IMR-90 (cell line): ENCODE measurements at regions not wholly inside any gene's neighbourhood (a gene's known extent, or its start where the extent isn't known, plus 50 kb on each side); places are given as distances from the start of the nearest gene placed in this dataset.

Experiments used
- ATAC-seq: fragments of 200-7000 bp; cut with Tn5 transposase; 2 replicates; pipeline ENCODE4 v1.9.1; 2020; ENCODE audit warnings: low read depth, mild to moderate bottlenecking, moderate library complexity
- BruUV-seq: library from RNA; stranded (reverse); fragments of 400-500 nt; replicated peaks from 2 replicates; lab custom pipeline; 2021; lab: Mats Ljungman, UMichigan
- CTCF ChIA-PET: fragments of 300-600 bp; formaldehyde crosslinking; extraction: SDS; loops from one replicate; lab custom pipeline; 2021; ENCODE audit warnings: antibody characterized with exemption; lab: Yijun Ruan, JAX
- POLR2A ChIA-PET: fragments of 300-600 bp; sonication (Branson Sonifier 250); formaldehyde crosslinking; loops from one replicate; lab custom pipeline; 2022; ENCODE audit warnings: antibody characterized with exemption; ENCODE audit not compliant: unreplicated experiment; lab: Charles Lee
- DNase-seq: peaks from one replicate; pipeline ENCODE4 v3.0.0; 2013
- H2AFZ ChIP-seq: replicated peaks from 2 replicates; pipeline ENCODE3; 2013; ENCODE audit warnings: low read length, mild to moderate bottlenecking; ENCODE audit not compliant: poor library complexity
- H2AK5ac ChIP-seq: 2 replicates; pipeline ENCODE4 v1.6.1; 2013; ENCODE audit warnings: low read depth, low read length, inconsistent platforms
- H2AK9ac ChIP-seq: replicated peaks from 2 replicates; pipeline ENCODE3; 2013; ENCODE audit warnings: mild to moderate bottlenecking, low read depth, low read length, moderate library complexity; ENCODE audit not compliant: poor library complexity
- H2BK120ac ChIP-seq: 2 replicates; pipeline ENCODE4 v1.6.1; 2013; ENCODE audit warnings: low read depth, low read length, inconsistent platforms
- H2BK15ac ChIP-seq: 3 replicates; pipeline ENCODE4 v1.6.1; 2013; ENCODE audit warnings: low read depth, low read length, inconsistent platforms
- H2BK20ac ChIP-seq: 2 replicates; pipeline ENCODE4 v1.6.1; 2013; ENCODE audit warnings: low read depth, mild to moderate bottlenecking, inconsistent platforms, low read length, moderate library complexity
- H2BK5ac ChIP-seq: 2 replicates; pipeline ENCODE4 v1.6.1; 2013; ENCODE audit warnings: mild to moderate bottlenecking, low read depth, low read length, inconsistent platforms; ENCODE audit not compliant: poor library complexity, severe bottlenecking
- H3K14ac ChIP-seq: replicated peaks from 2 replicates; pipeline ENCODE4 v1.6.1; 2013; ENCODE audit warnings: low read depth, low read length, inconsistent platforms
- H3K18ac ChIP-seq: 2 replicates; pipeline ENCODE4 v1.6.1; 2013; ENCODE audit warnings: low read depth, low read length, control low read depth
- H3K23ac ChIP-seq: 2 replicates; pipeline ENCODE4 v1.6.1; 2013; ENCODE audit warnings: low read depth, low read length, inconsistent platforms
- H3K27ac ChIP-seq: 2 replicates; pipeline ENCODE4 v1.5.1; 2013; ENCODE audit warnings: mild to moderate bottlenecking, control low read depth, low read length; ENCODE audit not compliant: insufficient read depth
- H3K27me3 ChIP-seq: 2 replicates; pipeline ENCODE4 v1.6.1; 2013; ENCODE audit warnings: low read length; ENCODE audit not compliant: control insufficient read depth, insufficient read depth
- H3K36me3 ChIP-seq: 2 replicates; pipeline ENCODE4 v1.6.1; 2013; ENCODE audit warnings: low read length, mixed read lengths; ENCODE audit not compliant: control insufficient read depth, insufficient read depth
- H3K4ac ChIP-seq: 2 replicates; pipeline ENCODE4 v1.6.1; 2013; ENCODE audit warnings: low read depth, low read length, inconsistent platforms
- H3K4me1 ChIP-seq: 2 replicates; pipeline ENCODE4 v1.6.1; 2013; ENCODE audit warnings: low read length, mixed read lengths; ENCODE audit not compliant: control insufficient read depth, insufficient read depth
- H3K4me2 ChIP-seq: 2 replicates; pipeline ENCODE4 v1.6.1; 2013; ENCODE audit warnings: low read depth, mild to moderate bottlenecking, control low read depth, low read length, moderate library complexity
- H3K4me3 ChIP-seq: 2 replicates; pipeline ENCODE4 v1.5.1; 2013; ENCODE audit warnings: low read depth, mild to moderate bottlenecking, control low read depth, low read length, moderate library complexity; ENCODE audit not compliant: insufficient read depth
- H3K56ac ChIP-seq: 2 replicates; pipeline ENCODE4 v1.6.1; 2013; ENCODE audit warnings: low read length, inconsistent platforms; ENCODE audit not compliant: insufficient read depth; ENCODE audit errors: extremely low read depth
- H3K79me1 ChIP-seq, 2 experiments: 2 replicates each; pipeline ENCODE4 v1.6.1; 2013; ENCODE audit warnings: low read length in 2 of 2, inconsistent platforms in 1 of 2, low read depth in 1 of 2
- H3K9ac ChIP-seq: 2 replicates; pipeline ENCODE4 v1.6.1; 2013; ENCODE audit warnings: low read depth, low read length, control low read depth
- H3K9me1 ChIP-seq: 2 replicates; pipeline ENCODE4 v1.6.1; 2013; ENCODE audit warnings: low read length, inconsistent platforms; ENCODE audit not compliant: insufficient read depth
- H3K9me3 ChIP-seq: 2 replicates; pipeline ENCODE4 v1.6.1; 2013; ENCODE audit warnings: low read length; ENCODE audit not compliant: control insufficient read depth, insufficient read depth
- H4K20me1 ChIP-seq: 2 replicates; pipeline ENCODE4 v1.6.1; 2013; ENCODE audit warnings: low read length, inconsistent platforms; ENCODE audit not compliant: insufficient read depth
- H4K5ac ChIP-seq: 2 replicates; pipeline ENCODE4 v1.6.1; 2013; ENCODE audit warnings: mild to moderate bottlenecking, low read depth, low read length, control low read depth
- H4K8ac ChIP-seq, 2 experiments: 2 replicates each; pipeline ENCODE4 v1.6.1; 2013; ENCODE audit warnings: low read depth in 2 of 2, low read length in 2 of 2, control low read depth in 1 of 2, inconsistent platforms in 1 of 2
- H4K91ac ChIP-seq: 2 replicates; pipeline ENCODE4 v1.6.1; 2013; ENCODE audit warnings: low read depth, low read length, inconsistent platforms; ENCODE audit not compliant: insufficient read depth
- CEBPB ChIP-seq: IDR thresholded peaks from 2 replicates; pipeline ENCODE4 v1.6.1; 2012; ENCODE audit warnings: low read depth, low read length, improper control_type of control experiment
- CTCF ChIP-seq: conservative IDR thresholded peaks from 2 replicates; pipeline ENCODE4 v1.5.1; 2012; ENCODE audit warnings: mild to moderate bottlenecking, low read depth, low read length, improper control_type of control experiment
- MAFK ChIP-seq: IDR thresholded peaks from 2 replicates; pipeline ENCODE4 v1.6.1; 2012; ENCODE audit warnings: low read depth, low read length, improper control_type of control experiment
- POLR2A ChIP-seq: IDR thresholded peaks from 2 replicates; pipeline ENCODE4 v1.6.1; 2012; ENCODE audit warnings: mild to moderate bottlenecking, low read depth, low read length
- RAD21 ChIP-seq: IDR thresholded peaks from 2 replicates; pipeline ENCODE4 v1.6.1; 2012; ENCODE audit warnings: low read length, improper control_type of control experiment
- WGBS, 2 experiments: methylation state at CpG; one replicate each; pipeline versions ENCODE4 v1.1.5 to v1.1.7; 2013; ENCODE audit warnings: missing lambda C conversion rate in 2 of 2; ENCODE audit not compliant: insufficient read length in 1 of 2; ENCODE audit errors: extremely low coverage in 2 of 2; 5-methylcytosine and 5-hydroxymethylcytosine counted together
- dilution Hi-C: fragments of 300-500 bp; cut with HindIII; formaldehyde crosslinking; loops from one replicate; pipeline ENCODE4 v1.14.3; 2018; ENCODE audit warnings: low sequenced_read_pairs; ENCODE audit not compliant: unreplicated experiment
- in situ Hi-C: fragments of 300-500 bp; cut with MboI; formaldehyde crosslinking; loops from 3 replicates; pipeline ENCODE4 v1.14.3; 2019; ENCODE audit warnings: low sequenced_read_pairs, inconsistent platforms, mixed read lengths
- intact Hi-C: fragments of 100-400 bp; cut with micrococcal nuclease; formaldehyde crosslinking; loops from 2 replicates; pipeline ENCODE4 v1.10.0; 2022
- TF ChIP-seq, protein P1 (sequence below): fragments of 150-350 bp; IDR thresholded peaks from 2 replicates; pipeline ENCODE4 v1.6.1; 2016; ENCODE audit warnings: low read depth, mild to moderate bottlenecking, low read length, moderate library complexity, borderline replicate concordance

GRCh38 chr12:62130402-62130801 is 129.8 kb upstream of the USP15 start:
- no peak for ATAC-seq
- no peak overlapping the region for H2AK9ac ChIP-seq
- no peak overlapping the region for H3K4ac ChIP-seq
- no peaks in the 10 kb centered on the region for H3K4me1 ChIP-seq
- no peak overlapping the region for H3K18ac ChIP-seq
- in situ Hi-C loops (no loop called here), dilution Hi-C loops (no loop called here), intact Hi-C loops (no loop called here)
- H3K9me3 ChIP-seq: no peaks in the 10 kb centered on the region
- POLR2A ChIA-PET: no interaction called here
- no peak overlapping the region for H3K9ac ChIP-seq
- no peak overlapping the region for H3K4me2 ChIP-seq
- no peak overlapping the region for H2AFZ ChIP-seq
- H2BK5ac ChIP-seq: no peak overlapping the region
- H3K79me1 ChIP-seq: no peaks in the 10 kb centered on the region
- H3K14ac ChIP-seq: no peak overlapping the region
- DNase-seq: no peak
- no peak overlapping the region for H3K23ac ChIP-seq
- H4K20me1 ChIP-seq: no peaks in the 10 kb centered on the region
- no peak overlapping the region for H2BK15ac ChIP-seq
- no CpG with 5 or more reads among the region's 3 CpGs for WGBS, 2 experiments
- no peaks in the 10 kb centered on the region for H3K9me1 ChIP-seq
- H4K8ac ChIP-seq: no peak overlapping the region
- no peaks in the 10 kb centered on the region for H3K27me3 ChIP-seq
- no TSS peak for BruUV-seq
- H4K91ac ChIP-seq: no peak overlapping the region
- H3K27ac ChIP-seq: no peak overlapping the region
- CTCF ChIA-PET: no interaction called here
- TF ChIP-seq, protein P1, sequence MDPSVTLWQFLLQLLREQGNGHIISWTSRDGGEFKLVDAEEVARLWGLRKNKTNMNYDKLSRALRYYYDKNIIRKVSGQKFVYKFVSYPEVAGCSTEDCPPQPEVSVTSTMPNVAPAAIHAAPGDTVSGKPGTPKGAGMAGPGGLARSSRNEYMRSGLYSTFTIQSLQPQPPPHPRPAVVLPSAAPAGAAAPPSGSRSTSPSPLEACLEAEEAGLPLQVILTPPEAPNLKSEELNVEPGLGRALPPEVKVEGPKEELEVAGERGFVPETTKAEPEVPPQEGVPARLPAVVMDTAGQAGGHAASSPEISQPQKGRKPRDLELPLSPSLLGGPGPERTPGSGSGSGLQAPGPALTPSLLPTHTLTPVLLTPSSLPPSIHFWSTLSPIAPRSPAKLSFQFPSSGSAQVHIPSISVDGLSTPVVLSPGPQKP: no peak
- TF ChIP-seq CTCF: no peak
- no peak for TF ChIP-seq CEBPB
- TF ChIP-seq POLR2A: no peak
- TF ChIP-seq RAD21: no peak
- TF ChIP-seq MAFK: no peak
- no peak overlapping the region for H3K56ac ChIP-seq
- H3K36me3 ChIP-seq: no peaks in the 10 kb centered on the region
- H2BK120ac ChIP-seq: no peak overlapping the region
- H2BK20ac ChIP-seq: no peak overlapping the region
- no peak overlapping the region for H3K4me3 ChIP-seq
- no peak overlapping the region for H4K5ac ChIP-seq
- no peak overlapping the region for H2AK5ac ChIP-seq
